ENCODE measurements at regions not wholly inside any gene's neighbourhood (a gene's known extent, or its start where the extent isn't known, plus 50 kb on each side); places are given as distances from the start of the nearest gene placed in this dataset.

DNA sequence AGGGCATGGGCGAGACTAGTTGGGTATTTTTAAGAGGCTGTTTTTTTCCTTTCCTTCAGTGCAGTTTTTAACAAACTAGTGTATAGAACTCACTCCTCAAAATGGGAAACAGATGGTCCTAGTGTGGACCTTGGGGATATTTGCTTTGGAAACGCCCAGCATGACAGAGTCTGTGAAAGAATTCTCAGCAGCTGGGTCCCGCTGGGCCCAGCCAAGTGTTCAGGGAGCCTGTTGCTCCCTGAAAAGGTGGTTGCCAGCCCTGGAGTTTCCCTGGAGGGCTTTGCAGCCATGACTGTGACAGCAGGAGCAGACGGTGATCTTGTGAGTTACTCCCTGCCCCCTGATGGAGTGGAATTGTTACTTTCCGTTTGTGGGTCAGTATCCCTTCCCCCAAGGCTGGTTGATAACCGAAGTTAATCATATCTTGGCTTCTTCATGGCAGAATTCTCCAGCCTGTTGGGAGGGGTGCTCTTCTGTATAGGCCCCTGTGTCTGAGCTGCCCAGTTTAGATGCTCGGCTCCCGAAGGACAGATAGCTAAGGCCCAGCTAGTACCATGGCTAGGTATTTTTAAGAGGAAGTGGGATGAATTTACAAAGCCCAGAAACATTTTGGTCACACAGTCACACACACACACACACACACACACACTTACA is 278.6 kb upstream of the HABP2 start:
- H3K4me3 ChIP-seq (ENCODE audit: low read depth, low read length): no peak overlapping the region
- TF ChIP-seq, protein P1, sequence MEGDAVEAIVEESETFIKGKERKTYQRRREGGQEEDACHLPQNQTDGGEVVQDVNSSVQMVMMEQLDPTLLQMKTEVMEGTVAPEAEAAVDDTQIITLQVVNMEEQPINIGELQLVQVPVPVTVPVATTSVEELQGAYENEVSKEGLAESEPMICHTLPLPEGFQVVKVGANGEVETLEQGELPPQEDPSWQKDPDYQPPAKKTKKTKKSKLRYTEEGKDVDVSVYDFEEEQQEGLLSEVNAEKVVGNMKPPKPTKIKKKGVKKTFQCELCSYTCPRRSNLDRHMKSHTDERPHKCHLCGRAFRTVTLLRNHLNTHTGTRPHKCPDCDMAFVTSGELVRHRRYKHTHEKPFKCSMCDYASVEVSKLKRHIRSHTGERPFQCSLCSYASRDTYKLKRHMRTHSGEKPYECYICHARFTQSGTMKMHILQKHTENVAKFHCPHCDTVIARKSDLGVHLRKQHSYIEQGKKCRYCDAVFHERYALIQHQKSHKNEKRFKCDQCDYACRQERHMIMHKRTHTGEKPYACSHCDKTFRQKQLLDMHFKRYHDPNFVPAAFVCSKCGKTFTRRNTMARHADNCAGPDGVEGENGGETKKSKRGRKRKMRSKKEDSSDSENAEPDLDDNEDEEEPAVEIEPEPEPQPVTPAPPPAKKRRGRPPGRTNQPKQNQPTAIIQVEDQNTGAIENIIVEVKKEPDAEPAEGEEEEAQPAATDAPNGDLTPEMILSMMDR (IDR thresholded peaks at IDR 0.05; ENCODE audit: insufficient read depth, low read depth, low read length, missing control alignments): no peak
- DNase-seq (ENCODE audit: low read depth): no peak

DNA sequence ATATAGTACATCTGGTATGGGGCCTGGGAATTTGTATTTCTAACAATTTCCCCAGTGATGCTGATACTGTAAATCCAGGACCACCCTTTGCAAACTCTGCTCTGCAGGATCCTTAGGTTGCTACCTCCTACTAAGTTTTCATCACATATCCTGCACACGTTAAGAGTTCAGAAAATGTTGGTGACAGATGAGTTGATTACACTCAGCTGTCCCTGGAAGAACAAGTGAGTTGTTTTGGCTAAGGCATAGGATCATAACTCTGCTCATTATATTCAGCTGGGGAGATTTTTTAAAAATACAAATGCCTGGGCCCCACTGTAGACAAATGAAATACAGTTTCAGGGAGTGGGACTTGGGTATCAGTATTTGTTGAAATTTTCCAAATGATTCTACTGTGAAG is 274.6 kb upstream of the HABP2 start:
- TF ChIP-seq, protein P1 (IDR thresholded peaks at IDR 0.05; ENCODE audit: insufficient read depth, low read depth, low read length, missing control alignments): no peak
- DNase-seq (ENCODE audit: low read depth): no peak
- H3K4me3 ChIP-seq (ENCODE audit: low read depth, low read length): no peak overlapping the region

DNA sequence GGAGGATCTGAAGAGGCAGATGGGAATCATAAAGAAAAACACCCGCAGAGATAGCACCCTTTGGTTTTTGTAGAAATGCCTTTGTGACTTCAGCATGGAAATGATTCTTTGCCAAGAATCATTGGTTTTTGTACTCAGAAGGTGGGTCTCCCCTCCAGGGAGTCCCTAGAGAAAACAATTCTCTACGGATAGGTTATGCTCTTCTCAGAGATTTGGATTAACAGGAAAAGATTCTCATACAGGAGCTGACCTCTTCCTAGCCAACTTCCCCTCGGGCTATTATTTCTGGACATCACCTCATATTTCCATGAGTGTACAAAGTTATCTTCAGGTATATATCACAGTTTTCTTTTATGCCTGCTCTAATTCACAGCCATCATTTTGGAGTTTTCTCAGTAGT is 274.2 kb upstream of the HABP2 start:
- no peak overlapping the region for H3K4me3 ChIP-seq (ENCODE audit: low read depth, low read length)
- DNase-seq (ENCODE audit: low read depth): no peak
- TF ChIP-seq, protein P1 (IDR thresholded peaks at IDR 0.05; ENCODE audit: insufficient read depth, low read depth, low read length, missing control alignments): no peak

DNA sequence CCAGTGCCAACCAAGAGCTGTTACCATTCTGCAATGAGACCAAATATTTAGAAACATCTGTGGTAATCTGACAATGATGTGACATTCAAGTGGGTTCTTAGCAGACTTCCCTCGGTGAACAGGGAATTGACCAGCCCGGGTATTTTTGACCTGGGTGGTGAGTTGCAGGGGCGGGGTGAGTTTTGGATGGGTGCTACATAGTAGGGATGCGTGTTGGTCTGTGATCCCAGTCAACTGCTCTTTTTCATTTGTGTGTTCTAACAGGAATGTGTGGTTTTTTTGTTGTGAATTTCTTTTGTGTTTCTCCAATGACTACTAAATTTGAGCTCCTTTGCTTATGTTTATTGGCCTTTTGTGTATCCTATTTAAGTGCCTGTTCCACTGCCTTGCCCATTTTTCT is 273.6 kb upstream of the HABP2 start:
- TF ChIP-seq, protein P1 (IDR thresholded peaks at IDR 0.05; ENCODE audit: insufficient read depth, low read depth, low read length, missing control alignments): no peak
- DNase-seq (ENCODE audit: low read depth): no peak
- H3K4me3 ChIP-seq (ENCODE audit: low read depth, low read length): no peak overlapping the region

GRCh38 chr10:113282564-113282963 is 270.3 kb upstream of the HABP2 start:
- TF ChIP-seq, protein P1 (IDR thresholded peaks at IDR 0.05; ENCODE audit: insufficient read depth, low read depth, low read length, missing control alignments): no peak
- no peak overlapping the region for H3K4me3 ChIP-seq (ENCODE audit: low read depth, low read length)
- DNase-seq (ENCODE audit: low read depth): no peak

DNA sequence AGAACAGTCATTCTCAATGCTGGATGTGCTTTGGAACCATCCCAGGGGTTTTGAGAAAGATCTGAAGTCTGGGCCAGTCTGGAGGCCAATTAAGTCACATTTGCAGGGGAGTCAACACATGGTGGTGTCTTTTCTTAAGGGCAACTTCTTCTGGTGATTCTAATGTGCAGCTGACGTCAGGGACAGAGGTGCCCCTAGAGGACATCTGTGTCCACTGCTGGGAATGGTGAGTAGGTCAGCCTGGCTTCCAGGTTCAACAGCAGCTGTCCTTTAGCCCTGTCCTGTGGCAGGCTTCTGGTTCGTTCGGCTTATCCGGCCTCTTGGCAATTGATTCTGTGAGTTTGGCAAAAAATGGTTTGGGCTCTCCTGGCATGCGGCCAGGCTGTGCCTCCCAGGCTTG is 269.7 kb upstream of the HABP2 start:
- no peak overlapping the region for H3K4me3 ChIP-seq (ENCODE audit: low read depth, low read length)
- DNase-seq (ENCODE audit: low read depth): no peak
- TF ChIP-seq, protein P1 (IDR thresholded peaks at IDR 0.05; ENCODE audit: insufficient read depth, low read depth, low read length, missing control alignments): no peak

DNA sequence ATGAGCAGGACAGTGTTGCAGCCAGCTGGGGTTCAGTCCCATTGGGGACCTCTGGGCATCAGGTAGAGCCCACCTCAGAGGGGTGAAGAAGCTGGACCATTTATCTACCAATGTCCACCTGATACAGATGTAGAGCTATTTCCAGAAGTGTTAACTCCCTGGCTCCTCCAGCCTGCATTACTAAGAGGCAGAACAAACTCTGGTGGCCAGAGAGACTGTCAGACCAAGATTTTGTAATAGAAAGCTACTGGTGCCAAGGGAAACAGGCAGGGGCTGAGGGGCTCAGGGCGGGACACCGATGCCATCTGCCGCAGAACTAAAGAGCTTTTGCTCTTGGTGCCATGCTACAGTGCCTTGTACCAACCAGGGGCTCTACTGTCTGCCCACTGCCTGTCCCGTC is 268.2 kb upstream of the HABP2 start:
- no peak overlapping the region for H3K4me3 ChIP-seq (ENCODE audit: low read depth, low read length)
- TF ChIP-seq, protein P1 (IDR thresholded peaks at IDR 0.05; ENCODE audit: insufficient read depth, low read depth, low read length, missing control alignments): no peak
- DNase-seq (ENCODE audit: low read depth): no peak

Data from GM12865 (cell line).